Urinary bladder (tissue), 3 donors: ENCODE measurements at regions not wholly inside any gene's neighbourhood (a gene's known extent, or its start where the extent isn't known, plus 50 kb on each side); places are given as distances from the start of the nearest gene placed in this dataset.

ENCODE experiments used
- DNase-seq: peaks from one replicate; pipeline ENCODE4 v3.0.0-alpha.2; 2015; ENCODE audit errors: extremely low spot score
- H3K27ac ChIP-seq: one replicate; pipeline ENCODE4 v1.5.1; 2013; ENCODE audit warnings: low read depth, mild to moderate bottlenecking, moderate library complexity
- H3K36me3 ChIP-seq: one replicate; pipeline ENCODE4 v1.6.1; 2013; ENCODE audit warnings: mild to moderate bottlenecking, moderate library complexity; ENCODE audit not compliant: insufficient read depth
- H3K4me1 ChIP-seq: one replicate; pipeline ENCODE4 v1.6.1; 2013; ENCODE audit warnings: mild to moderate bottlenecking, moderate library complexity; ENCODE audit not compliant: insufficient read depth
- H3K4me3 ChIP-seq: one replicate; pipeline ENCODE4 v1.5.1; 2013; ENCODE audit warnings: low read depth, low read length
- WGBS: extraction: QIAGEN DNeasy Blood & Tissue Kit; methylation state at CpG from one replicate; pipeline ENCODE4 v1.1.7; 2013; 5-methylcytosine and 5-hydroxymethylcytosine counted together
- donor health status: healthy with polysubstance abuse.
- donor health status: healthy.

- Histone ChIP-seq H3K36me3 (no peaks in the 10 kb centered on the region), H3K27ac (no peak overlapping the region), H3K4me1 (no peaks in the 10 kb centered on the region), H3K4me3 (no peak overlapping the region)
- WGBS: 94% methylated on average over 2 of the region's 2 CpGs
- DNase-seq: no peak
Measured at GRCh38 chr7:20506175-20506574, 109.3 kb upstream of the ABCB5 start.

- H3K27ac ChIP-seq: no peak overlapping the region
- 92% methylated on average over 1 of the region's 1 CpG for WGBS
- H3K4me3 ChIP-seq: no peak overlapping the region
- H3K36me3 ChIP-seq: no peaks in the 10 kb centered on the region
- no peak for DNase-seq
- H3K4me1 ChIP-seq: no peaks in the 10 kb centered on the region
Measured at GRCh38 chr7:20507157-20507556, 108.3 kb upstream of the ABCB5 start.

- no peaks in the 10 kb centered on the region for H3K36me3 ChIP-seq
- no peak for DNase-seq
- 86% methylated on average over 4 of the region's 4 CpGs for WGBS
Measured at GRCh38 chr7:20508109-20508508, 107.4 kb upstream of the ABCB5 start.

GRCh38 chr7:20509892-20510572 is 105.4 kb upstream of the ABCB5 start:
- Histone ChIP-seq H3K4me1 (no peaks in the 10 kb centered on the region), H3K4me3 (no peak overlapping the region), H3K36me3 (no peaks in the 10 kb centered on the region), H3K27ac (no peak overlapping the region)
- DNase-seq: no peak
- WGBS: 80% methylated on average over 4 of the region's 4 CpGs

More at GRCh38 chr7:20508109-20508508, 107.4 kb upstream of the ABCB5 start:
- Histone ChIP-seq H3K4me1 (no peaks in the 10 kb centered on the region), H3K27ac (no peak overlapping the region), H3K4me3 (no peak overlapping the region)

- no peak overlapping the region for H3K27ac ChIP-seq
- H3K36me3 ChIP-seq: no peaks in the 10 kb centered on the region
- no peak overlapping the region for H3K4me3 ChIP-seq
- no peak for DNase-seq
- 83% methylated on average over 3 of the region's 3 CpGs for WGBS
- no peaks in the 10 kb centered on the region for H3K4me1 ChIP-seq
Measured at GRCh38 chr7:20510573-20510900, 104.9 kb upstream of the ABCB5 start.

GRCh38 chr7:20513341-20513740 is 102.1 kb upstream of the ABCB5 start:
- no peak for DNase-seq
- WGBS: 77% methylated on average over 2 of the region's 2 CpGs
- Histone ChIP-seq H3K4me1 (no peaks in the 10 kb centered on the region), H3K27ac (no peak overlapping the region), H3K36me3 (no peaks in the 10 kb centered on the region), H3K4me3 (no peak overlapping the region)

GRCh38 chr7:20513897-20514296 is 101.6 kb upstream of the ABCB5 start:
- H3K27ac ChIP-seq: no peak overlapping the region
- no peak for DNase-seq

GRCh38 chr7:20514364-20514763 is 101.1 kb upstream of the ABCB5 start:
- WGBS: 15% methylated on average over 2 of the region's 2 CpGs
- Histone ChIP-seq H3K27ac (no peak overlapping the region), H3K36me3 (no peaks in the 10 kb centered on the region), H3K4me3 (no peak overlapping the region), H3K4me1 (no peaks in the 10 kb centered on the region)
- DNase-seq: peak; percentile 60

More at GRCh38 chr7:20513897-20514296, 101.6 kb upstream of the ABCB5 start:
- Histone ChIP-seq H3K36me3 (no peaks in the 10 kb centered on the region), H3K4me1 (no peaks in the 10 kb centered on the region), H3K4me3 (no peak overlapping the region)

- no peak overlapping the region for H3K27ac ChIP-seq
- WGBS: 64% methylated on average over 2 of the region's 2 CpGs
- no peak overlapping the region for H3K4me3 ChIP-seq
Measured at GRCh38 chr7:20519645-20520044, 95.8 kb upstream of the ABCB5 start.

GRCh38 chr7:20520530-20520929 is 94.9 kb upstream of the ABCB5 start:
- no peak for DNase-seq
- no peaks in the 10 kb centered on the region for H3K36me3 ChIP-seq
- 89% methylated on average over 4 of the region's 4 CpGs for WGBS
- no peak overlapping the region for H3K27ac ChIP-seq
- no peaks in the 10 kb centered on the region for H3K4me1 ChIP-seq
- H3K4me3 ChIP-seq: no peak overlapping the region

More at GRCh38 chr7:20519645-20520044, 95.8 kb upstream of the ABCB5 start:
- no peak for DNase-seq
- H3K36me3 ChIP-seq: no peaks in the 10 kb centered on the region
- H3K4me1 ChIP-seq: no peaks in the 10 kb centered on the region

GRCh38 chr7:20521243-20521642 is 94.2 kb upstream of the ABCB5 start:
- no peak for DNase-seq
- Histone ChIP-seq H3K27ac (no peak overlapping the region), H3K4me3 (no peak overlapping the region), H3K4me1 (no peaks in the 10 kb centered on the region), H3K36me3 (no peaks in the 10 kb centered on the region)
- WGBS: 88% methylated on average over 1 of the region's 1 CpG

- Histone ChIP-seq H3K36me3 (no peaks in the 10 kb centered on the region), H3K4me1 (no peaks in the 10 kb centered on the region), H3K27ac (no peak overlapping the region), H3K4me3 (no peak overlapping the region)
- 90% methylated on average over 2 of the region's 2 CpGs for WGBS
- DNase-seq: no peak
Measured at GRCh38 chr7:20529260-20529659, 86.2 kb upstream of the ABCB5 start.

- no peak for DNase-seq
- Histone ChIP-seq H3K27ac (no peak overlapping the region), H3K4me3 (no peak overlapping the region), H3K4me1 (no peaks in the 10 kb centered on the region), H3K36me3 (no peaks in the 10 kb centered on the region)
- WGBS: 85% methylated on average over 5 of the region's 5 CpGs
Measured at GRCh38 chr7:20532890-20533289, 82.6 kb upstream of the ABCB5 start.

- H3K27ac ChIP-seq: no peak overlapping the region
- no peak overlapping the region for H3K4me3 ChIP-seq
- H3K4me1 ChIP-seq: no peaks in the 10 kb centered on the region
- no peak for DNase-seq
- no peaks in the 10 kb centered on the region for H3K36me3 ChIP-seq
Measured at GRCh38 chr7:20534543-20534942, 80.9 kb upstream of the ABCB5 start.

GRCh38 chr7:20535541-20535940 is 79.9 kb upstream of the ABCB5 start:
- 90% methylated on average over 3 of the region's 3 CpGs for WGBS
- Histone ChIP-seq H3K4me1 (no peaks in the 10 kb centered on the region), H3K27ac (no peak overlapping the region), H3K36me3 (no peaks in the 10 kb centered on the region), H3K4me3 (no peak overlapping the region)
- no peak for DNase-seq
